Glomerular visceral epithelial cell (primary cell): ENCODE measurements at regions not wholly inside any gene's neighbourhood (a gene's known extent, or its start where the extent isn't known, plus 50 kb on each side); places are given as distances from the start of the nearest gene placed in this dataset.

Experiments used
- DNase-seq: peaks from one replicate; pipeline ENCODE4 v3.0.0-alpha.2; 2016; ENCODE audit errors: extremely low spot score

DNA sequence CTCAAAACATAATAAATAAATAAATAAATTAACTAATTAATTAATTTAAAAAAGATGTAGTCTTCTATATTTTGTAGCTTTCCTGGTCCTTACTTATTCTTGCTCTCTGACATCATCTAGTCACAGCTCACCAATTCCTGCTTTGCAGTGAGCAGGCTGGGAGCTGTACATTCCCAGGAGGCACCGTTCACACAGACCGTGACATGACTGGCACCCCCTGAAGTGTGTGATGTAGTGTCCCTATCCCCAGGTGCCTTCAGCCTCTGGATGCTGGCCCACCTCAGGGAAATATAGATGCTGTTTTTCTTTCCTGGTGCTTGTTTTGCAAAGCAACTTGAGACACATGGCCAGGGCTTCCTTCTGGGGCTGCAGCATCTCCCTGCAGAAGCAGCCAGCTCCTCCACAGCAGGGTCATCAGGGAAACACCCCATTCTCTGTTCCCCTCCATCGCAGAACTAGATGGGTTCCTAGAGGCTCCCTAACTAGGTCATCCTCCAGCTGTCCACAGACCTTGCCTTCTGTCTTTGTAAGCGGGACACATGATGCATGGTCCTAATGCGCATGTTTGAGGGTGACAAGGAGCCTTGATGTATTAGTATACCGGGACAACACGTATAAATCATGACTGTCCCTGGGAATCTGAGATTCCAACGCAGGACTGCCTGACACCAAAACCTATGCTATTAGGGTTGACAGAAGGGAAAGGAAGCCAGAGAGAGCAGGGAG, 76.4 kb downstream of the RHOB start:
- DNase-seq, result peak; percentile 50

DNA sequence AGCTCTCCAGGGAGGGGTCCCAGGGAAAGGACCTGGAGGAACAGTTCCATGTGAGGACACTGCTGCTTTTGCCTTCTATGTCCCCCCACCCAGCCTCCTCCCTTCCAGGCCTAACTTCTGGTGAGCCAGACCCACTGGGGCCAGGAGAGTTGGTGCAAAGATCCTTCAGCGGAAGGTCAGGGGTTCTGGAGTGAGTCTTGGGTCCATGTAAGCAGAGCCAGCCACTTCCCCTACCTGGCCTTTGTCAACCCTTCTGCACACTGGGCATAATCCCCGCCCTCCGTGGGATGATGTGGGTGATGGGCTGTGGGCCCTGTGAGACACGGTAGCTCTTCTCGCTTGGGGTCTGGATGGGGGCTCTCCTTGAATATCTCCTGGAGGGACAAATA, 76.9 kb downstream of the RHOB start:
- DNase-seq, result no peak

DNA sequence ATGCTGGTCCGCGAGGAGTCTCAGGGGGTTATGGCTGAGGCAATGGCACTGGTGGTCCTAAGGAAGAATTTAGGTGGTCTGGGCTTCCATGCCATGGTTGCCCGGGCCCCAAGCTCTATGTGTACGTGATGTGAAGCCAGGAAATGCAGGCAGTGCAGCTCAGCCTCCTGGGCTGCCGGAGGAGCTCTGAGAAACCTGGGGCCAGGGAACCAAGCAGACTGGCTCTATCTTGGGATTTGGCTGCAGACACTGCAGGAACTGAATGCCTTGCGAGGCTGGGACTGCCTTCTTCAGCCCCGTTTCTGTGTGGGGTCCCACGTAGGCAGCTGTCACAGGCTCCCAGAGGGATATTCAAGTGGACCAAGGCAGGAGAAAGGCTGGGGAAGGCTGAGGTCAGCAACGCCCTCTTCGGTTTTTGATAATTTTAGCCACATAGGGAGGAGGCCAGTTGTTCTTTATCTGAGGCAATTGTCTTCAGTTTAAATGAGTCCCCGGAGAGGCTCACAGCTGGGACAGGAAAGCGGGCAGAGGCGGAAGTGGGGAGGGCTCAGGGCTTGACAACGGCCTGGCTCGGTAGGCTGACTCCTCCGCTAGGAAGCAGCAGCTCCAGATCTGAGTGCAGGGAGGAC, 77.7 kb downstream of the RHOB start:
- no peak for DNase-seq

DNA sequence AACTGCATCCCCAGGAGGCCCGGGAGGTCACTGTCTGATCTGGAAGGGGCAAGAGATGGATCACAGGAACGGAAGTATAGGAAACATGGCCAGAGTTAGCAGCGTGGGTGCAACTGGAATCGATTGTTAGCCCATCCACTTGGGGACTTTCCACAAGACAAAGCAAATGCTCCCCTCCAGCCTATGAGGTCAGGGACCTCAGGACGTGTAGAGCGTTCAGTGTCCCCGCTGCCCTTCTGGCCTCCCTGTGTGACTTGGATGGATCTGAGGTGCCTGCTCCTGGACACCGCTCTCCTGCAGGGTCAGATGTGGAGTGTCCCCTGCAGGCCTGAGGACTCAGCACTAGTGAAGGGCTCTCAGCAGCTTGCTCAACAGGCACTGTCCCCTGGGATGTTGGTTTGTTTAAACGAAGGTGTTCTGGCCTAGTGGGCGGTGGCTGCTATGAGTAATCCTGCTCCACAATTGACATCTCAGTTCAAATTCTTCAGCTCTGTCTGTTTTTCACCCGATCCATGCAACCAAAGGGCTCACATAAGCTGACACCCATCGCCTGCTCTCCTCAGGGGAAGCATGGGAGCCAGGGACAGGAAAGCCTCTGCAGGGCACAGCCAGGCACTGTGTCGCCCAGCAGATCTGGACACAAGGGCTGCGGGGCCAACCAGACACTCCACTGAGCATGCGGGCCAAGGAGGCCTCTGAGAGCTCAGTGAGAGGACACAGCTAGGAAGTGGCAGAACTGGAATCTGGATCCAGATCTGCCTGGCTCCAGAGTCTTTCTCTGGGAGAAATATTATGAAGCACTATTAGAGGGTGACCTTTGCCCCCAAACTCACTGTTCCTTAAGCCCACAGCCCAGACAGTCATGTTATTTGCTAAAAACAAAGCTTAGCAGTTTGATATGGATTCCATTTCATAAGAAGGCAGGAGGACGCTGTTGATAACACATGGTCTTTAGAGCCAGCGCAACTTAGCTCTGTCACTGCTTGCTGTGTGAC, 78.5 kb downstream of the RHOB start:
- no peak for DNase-seq

DNA sequence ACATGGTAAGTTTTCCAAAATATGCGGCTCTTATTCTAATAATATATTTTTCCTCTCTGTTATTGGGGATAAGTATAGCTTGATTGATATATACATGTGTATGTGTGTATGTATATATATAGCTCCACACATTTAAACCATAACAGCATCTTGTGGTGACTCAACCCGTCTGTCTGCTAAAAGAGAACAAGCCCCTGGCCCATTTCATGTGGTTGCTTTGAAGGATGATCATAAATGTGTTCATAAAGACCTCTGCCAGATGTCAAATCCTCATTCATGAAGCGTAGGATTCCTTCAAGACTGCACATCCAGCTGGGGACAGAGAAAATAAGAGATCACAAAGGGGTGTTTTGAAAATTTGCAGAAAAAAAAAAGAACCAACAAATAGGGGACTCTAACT, 79.3 kb downstream of the RHOB start:
- DNase-seq, result no peak

DNA sequence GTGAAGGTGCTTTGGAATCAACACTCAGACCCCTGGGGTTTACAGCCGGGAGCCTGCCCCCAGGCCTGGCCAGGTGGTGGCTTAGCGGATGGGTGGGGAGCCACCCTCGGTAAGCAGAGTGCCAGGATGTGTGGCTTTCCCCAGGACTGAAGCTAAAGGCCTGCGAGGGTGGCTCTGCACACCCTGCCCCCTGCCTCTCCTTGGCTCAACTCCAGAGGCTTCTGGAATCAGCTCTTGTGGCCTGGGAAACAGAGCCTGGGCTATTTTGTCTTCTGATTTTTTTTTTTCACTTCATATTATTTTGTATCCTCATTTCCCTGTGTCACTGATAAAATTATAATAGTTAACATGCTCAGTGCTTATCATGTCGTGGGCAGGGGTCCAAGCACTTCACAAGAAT, 79.8 kb downstream of the RHOB start:
- DNase-seq, result peak; percentile 24

DNA sequence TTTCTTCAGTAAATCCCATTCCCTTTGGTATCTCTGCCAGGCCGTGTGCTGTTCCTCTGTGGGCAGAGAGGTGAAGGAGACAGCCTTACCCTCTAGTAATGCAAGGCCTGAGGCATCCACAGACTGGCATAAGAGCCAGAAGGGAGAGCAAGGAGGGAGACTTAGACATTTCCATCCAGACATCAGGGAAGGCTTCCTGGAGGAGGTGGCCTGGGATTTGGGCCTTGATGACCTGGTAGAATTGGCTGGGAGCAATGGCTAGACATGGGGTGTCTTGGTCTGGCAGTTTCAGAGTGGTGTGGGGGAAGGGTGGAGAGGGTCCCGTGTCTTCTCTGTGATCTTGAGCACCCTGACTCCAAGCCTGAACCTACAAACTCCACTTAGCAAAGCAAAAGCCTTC, 81.8 kb downstream of the RHOB start:
- no peak for DNase-seq

DNA sequence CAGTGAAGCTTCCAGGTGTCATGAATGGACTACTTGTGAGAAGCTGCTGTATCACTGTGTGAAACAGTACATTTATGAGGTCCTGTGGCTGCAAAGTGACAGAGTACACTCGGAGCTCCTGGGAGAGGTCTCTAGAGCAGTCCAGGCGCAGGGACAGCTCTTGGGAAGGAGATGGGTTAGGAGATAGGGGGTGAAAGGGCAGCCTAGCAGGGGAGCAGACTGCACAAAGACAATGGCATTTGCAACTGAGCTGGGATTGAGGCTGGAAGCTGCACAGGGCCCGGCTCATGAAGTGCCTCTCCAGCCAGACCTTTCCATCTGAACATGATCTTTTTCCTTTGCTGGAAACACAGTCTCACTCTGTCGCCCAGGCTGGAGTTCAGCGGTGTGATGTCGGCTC, 83.6 kb downstream of the RHOB start:
- DNase-seq, result no peak

DNA sequence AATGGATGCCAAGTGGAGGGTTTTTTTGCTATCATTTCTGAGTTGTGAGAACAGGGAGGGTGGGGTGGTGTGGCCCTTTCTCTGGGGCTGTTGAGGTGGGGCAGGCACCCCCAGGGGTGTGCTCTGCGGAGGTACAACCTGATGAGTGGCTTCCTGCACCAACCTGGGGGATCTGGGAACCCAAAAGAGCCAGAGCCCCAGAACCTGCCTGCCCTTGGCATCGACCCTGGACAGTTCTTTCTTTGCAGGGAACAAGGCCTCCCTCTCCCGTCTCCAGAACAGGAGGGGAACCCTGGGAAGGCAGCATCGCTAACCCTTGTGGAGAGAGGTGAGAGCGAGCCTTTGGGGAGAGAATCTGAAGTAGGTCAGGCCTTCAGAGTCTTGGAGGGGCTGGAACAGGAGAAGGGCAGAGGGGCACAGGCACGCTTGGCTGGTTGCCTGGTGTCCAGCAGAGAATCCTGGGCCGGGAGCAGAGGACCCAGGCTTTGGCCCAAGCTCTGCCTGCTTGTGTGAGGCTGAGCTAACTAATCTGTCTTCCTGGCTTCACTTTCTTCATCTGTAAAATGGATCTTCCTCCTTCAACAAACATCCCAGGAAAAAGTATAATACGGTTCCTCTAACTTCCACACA, 84.9 kb downstream of the RHOB start:
- no peak for DNase-seq

DNA sequence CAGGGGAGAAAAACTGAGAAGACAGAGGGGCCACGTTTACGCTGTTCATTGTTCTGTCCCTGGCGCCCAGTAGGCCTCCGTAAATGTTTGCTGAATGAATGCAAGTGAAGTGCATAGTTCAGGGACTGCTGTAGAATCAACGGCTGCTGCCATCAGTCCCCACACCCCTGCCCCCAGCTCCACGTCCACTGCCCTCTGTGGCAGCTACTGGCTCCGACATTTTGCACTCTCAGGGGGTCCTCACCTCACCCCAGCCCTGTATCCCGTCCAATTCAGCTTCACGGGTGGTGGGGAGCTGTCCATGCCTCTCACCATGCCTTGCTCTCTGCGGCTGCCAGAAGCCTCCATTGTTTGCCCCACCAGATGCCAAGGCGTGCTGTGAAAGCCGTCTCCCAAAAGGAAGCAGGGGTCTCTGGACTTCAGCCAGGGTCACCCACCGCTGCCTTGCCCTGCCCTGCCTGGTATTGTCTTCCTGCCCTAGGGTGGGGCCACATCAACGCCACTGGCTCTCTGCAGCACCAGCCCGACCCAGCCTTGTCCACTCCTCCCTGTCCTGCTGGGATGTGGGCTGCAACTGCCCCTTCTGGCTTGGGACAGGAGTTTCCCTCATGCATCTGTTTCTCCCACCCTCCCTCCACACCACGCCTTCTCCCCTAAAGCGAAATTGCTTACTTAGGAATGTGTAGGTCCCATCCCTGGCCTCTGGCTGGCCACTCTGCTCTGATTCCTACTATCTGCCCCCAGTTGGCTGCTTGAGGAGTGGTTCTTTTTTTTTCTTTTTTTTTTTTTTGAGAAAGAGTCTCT, 86.0 kb downstream of the RHOB start:
- no peak for DNase-seq

DNA sequence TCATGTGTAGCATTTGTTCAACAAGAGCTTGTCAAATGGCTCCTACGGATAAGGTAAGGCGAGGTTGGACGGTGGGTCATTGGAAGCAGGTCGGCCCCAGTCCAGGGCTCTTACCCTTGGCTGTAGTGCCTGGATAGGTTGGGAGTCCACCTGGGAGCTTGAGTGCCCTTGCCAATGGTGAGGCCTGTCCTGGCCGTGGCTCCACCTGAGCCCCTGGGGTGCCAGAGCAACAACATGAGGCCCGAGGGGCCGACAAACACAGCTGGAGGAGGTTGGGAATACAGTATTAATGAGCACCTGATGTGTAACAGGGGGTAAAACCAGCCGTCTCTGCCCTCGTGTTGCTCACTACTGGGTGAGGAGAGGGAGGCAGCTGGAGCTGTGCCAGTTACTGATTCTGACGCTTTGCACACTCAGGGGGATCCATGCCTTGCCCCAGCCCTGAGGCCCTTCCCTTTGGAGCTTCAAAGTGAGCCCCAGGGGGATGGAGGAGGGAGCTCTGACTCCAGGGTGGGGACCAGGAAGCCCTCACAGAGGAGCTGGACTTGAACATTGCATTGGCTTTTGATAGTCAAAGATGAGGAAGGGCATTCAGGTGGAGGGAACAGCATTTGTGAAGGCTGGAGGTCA, 87.2 kb downstream of the RHOB start:
- DNase-seq, result no peak

DNA sequence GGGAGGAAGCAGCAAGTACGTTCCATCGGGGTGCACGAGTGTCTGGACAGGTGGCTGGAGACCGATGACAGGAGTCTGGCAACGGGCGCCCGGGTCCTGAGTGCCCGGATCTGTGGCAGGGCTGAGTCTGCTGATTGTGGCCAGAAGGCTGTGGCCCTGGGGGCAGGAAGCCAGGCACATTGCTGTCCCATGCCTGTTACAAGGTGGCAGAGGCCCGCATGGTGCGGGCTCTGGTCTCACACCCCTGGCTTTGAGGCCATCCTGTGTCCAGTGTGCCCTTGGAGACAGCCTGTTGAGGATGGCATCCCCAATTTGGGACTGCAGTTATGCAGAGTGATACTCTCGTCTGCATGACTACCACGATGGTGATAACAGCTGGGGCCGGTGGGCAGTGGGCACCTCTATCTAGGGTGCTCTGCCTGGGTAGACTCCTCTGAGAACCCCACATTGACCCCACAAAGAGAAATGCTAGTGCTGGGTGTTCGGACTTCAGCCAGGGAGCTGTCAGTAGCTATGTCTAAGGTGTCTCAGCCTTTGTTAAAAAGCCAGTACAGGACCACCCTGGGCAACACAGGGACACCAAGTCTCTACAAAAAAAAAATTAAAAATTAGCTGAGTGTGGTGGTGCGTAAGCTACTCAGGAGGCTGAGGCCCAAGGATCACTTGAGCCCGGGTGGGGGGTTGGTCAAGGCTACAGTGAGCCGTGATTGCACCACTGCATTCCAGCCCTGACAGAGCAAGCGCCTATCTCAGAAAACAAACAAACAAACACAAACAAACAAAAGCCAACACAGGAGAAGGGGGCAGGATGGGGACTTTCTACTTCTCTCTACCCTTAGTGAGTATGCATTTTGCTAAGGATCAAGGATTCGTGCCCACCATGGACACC, 88.3 kb downstream of the RHOB start:
- DNase-seq, result no peak

DNA sequence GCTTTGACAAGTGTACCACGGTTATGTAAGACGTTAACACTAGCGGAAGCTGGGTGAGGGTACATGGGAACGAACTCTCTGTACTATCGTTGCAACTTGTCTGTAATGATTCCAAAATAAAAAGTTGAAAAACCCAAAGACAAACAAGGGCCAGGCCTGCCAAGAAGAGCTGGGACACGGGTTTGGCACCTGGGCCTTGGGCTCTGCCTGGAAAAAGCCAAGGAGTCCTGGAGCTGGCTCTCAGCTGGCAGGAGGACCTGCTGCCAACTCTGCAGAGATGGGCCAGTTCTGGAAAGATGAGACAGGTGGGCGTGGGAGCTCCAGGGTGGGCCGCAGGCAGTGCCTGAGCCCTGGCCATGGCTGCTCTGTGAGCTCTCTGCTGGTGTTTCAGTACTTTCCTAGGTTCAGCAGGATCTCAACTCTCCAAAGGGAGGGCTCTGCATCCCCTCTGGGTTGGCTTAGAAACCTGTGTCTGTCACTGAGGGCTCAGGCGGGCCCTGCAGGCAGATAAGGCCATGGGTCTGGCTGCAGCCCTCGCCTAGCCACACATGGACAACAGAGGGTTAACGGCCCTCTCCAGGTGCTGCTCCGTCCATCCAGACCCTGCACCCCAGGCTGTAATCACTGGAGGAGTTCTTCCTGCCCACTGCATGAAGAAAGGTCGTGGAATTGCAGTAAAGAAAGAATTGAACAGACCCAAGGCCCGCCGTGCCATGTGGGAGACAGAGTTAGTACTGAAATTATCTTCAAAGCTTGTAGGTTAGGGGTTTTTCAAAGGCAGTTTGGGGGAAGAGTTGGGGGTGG, 89.9 kb downstream of the RHOB start:
- DNase-seq, result no peak

DNA sequence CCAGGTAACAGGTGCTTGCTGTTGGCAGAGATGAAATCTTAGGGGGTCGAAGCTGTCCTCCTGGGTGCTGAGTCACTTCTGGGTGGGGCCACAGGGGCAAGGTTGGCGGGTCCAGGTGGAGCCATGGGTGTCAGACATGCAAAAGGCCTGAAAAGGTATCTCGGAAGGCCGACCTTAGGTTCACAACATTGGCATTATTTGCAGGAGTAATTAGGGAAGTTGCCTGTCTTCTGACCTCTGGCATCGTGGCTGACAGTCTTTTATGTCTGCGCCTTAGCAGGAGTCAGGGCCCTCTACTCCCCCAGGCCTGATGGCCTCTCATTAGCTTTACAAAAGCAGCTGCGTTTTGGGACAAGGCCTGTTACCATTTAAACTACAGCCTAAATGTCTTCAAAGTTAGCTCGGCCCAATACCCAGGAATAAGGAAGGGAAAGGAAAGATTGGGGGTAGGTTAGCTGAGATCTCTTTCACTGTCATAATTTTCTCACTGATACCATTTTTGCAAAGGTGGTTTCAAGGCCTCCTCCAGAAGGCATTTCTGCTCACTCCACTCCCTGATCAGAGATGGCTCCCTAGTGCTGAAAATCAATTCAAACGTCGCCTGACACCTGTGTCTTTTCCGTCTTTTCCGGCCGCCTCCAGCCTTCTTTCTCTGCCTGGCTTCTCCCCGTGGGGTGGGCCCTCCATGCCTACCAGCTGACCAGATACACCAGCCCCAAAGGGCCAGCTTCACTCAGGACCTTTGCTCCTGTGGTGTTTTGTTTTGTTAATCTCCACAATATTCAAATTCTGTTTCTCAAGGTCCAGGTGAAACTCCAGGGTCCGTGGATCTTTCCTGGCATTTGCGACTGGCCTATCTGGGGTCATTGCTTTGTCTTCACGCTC, 90.8 kb downstream of the RHOB start:
- DNase-seq, result no peak

DNA sequence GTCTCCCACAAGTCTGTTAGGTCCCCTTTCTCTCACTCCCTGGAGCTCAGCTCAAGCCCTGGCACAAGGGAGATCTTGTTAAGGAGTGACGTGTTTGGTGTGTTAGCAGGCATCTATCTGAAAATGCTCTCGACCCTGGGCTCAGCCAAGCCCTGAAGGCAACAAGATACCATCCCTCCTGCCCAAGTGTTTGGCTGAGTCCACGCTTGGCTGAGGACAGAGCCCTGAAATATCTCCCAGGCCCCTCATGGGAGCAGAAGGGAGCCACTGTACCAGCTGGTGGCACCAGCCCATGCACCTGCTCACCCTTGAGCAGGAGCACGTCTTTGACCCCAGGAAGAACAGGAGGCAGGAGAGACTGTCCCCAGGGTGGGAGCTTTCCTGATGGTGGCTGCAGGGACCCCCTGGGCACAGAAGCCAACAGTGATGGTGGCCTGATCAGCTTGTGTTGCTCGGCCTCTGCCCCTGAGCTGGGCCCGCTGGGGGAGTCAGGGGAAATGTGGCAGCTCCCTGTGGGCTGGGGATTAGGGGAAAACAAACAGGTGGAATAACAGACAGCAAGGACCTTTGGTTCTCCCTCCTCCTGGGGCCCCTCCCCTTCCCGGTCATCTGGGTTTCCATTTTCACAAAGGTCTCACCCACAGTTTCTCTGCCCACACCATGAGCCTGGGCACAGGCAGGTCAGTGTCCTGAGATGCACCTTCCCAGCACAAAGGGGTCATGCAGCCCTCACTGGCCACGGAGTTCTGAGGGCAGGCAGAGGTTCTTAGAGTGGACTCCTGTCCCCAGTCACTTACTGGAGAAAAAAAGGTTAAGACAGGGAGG, 91.6 kb downstream of the RHOB start:
- no peak for DNase-seq

DNA sequence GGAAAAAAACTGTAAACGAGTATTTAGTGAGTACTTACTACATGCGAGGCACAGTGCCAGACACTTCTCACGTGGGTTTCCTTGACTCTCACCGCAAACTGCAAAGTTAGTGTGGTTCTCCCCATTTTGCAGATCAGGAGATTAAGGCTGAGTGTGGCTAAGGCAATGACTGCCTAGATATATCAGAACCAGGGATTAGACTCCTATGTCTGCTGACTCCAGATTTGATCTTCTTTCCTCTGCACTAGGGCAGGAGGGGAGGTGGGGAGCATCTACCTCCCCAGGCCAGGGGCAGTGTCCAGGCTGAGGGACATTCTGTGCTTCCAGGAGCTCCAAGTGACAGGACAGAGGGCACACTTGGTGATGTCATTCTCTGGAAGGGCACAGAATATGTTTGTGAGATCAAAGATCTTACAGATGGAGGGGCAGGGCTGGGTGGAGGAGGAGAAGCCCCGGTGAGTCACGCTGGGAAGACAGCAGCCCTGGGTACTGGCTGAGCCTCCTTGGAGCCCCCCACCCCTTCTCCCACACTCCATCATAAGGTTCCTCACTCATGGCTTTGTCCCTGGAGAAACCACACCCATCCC, 92.4 kb downstream of the RHOB start:
- DNase-seq, result peak; percentile 9
